GM18508 (cell line): ENCODE measurements at regions not wholly inside any gene's neighbourhood (a gene's known extent, or its start where the extent isn't known, plus 50 kb on each side); places are given as distances from the start of the nearest gene placed in this dataset.

ENCODE experiments used
- ATAC-seq: cut with Tn5 transposase; IDR thresholded peaks from one replicate; pipeline ENCODE4 v1.9.1; 2021; ENCODE audit warnings: moderate number of reproducible peaks; ENCODE audit not compliant: insufficient read depth, unreplicated experiment

DNA sequence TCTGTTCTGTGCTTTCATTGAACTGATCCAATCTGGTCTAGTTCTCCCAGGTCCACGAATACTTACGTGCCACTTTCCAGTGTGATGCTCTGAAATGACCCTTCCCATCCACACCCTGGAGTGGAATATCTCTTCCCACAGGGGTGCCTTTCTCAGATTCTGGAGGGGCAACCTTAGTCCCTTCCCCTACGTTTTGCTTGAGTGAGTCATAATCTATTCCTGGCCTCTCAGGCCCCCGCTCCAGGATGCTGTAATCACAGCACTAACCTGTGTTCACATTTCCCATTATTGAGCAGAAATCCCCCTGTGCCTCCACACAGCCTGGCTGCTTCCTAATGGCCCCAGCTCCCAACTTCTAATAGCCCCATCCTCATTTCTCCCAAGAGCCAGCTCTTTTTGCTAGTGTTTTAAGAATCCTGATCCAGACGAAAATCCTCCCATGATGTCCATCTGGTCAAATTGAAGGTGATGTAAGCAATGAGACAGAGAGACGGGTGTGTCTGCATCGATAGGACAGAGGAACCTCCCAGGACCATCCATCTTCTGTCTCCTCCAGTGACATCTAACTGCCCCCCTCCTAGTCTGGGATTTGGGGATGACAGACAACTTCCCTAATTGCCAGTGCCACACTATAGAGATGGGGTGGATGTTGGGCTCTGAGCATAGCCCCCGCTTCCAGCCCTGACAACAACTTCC is 164.0 kb upstream of the MAF start:
- ATAC-seq, result no peak

GRCh38 chr16:79762217-79762616 is 161.7 kb upstream of the MAF start:
- no peak for ATAC-seq

- ATAC-seq, result no peak
Observed at GRCh38 chr16:79758615-79759346, 158.2 kb upstream of the MAF start.

GRCh38 chr16:79757968-79758367 is 157.4 kb upstream of the MAF start:
- ATAC-seq, result no peak

DNA sequence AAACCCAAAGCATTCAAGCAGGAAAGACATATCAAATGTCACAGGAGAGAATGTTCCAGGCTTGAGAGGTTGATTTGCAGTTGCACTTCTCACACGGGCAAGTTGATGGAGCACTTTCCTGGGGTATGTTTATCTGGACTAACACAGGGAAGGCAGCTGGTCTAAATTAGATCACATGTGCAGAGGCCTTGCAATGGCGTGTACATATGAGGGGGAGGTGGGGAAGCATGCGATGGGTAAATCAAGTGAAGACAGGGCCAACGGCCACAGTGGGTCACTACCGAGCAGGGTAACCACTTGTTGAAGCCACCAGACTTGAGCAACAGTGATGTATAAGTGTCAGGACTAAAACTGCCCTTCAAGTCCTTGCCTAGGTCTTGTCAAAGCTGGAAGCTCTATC is 156.6 kb upstream of the MAF start:
- ATAC-seq, result no peak

DNA sequence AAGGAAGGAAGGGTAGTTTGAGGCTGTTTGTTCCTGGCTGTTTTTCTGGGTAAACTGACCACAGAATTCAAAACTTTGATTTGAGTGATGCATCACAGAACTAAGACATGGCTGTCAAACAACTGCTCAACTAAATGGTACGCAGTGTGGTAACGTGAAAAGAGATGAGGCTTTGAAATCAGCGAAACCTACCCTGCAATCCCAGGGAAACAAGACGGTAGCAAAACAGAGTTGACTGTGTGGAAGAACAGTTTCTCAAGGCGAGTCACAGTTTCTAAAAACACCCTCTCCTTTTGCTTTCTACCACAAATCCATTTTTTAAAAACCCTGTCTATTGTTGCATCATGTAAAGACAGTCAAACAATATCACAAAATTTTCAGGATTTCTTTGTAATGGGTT is 156.0 kb upstream of the MAF start:
- no peak for ATAC-seq

GRCh38 chr16:79754501-79754900 is 154.0 kb upstream of the MAF start:
- ATAC-seq, result no peak

GRCh38 chr16:79754081-79754480 is 153.5 kb upstream of the MAF start:
- no peak for ATAC-seq

DNA sequence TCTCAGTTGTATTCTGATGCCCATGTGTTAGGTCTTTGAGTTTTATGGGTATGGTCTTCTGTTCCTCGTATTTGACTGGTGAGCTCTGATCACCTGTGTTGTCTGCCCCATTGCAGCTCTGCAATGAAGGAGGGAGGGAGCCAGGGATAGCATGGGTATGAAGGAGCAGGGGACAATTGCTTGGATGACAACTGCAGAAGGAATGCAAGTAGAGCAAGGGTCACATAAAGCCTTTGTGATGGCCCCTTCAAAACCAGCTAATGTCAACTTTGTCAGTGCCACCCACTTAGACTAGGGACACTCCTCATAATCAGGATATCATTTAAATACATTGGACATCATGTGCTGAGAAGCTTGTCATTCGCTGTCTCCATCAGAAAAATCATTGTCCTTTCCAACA is 152.7 kb upstream of the MAF start:
- ATAC-seq, result no peak

GRCh38 chr16:79752396-79752795 is 151.9 kb upstream of the MAF start:
- no peak for ATAC-seq

GRCh38 chr16:79751471-79752184 is 151.1 kb upstream of the MAF start:
- no peak for ATAC-seq

- no peak for ATAC-seq
Observed at GRCh38 chr16:79750311-79750710, 149.8 kb upstream of the MAF start.

DNA sequence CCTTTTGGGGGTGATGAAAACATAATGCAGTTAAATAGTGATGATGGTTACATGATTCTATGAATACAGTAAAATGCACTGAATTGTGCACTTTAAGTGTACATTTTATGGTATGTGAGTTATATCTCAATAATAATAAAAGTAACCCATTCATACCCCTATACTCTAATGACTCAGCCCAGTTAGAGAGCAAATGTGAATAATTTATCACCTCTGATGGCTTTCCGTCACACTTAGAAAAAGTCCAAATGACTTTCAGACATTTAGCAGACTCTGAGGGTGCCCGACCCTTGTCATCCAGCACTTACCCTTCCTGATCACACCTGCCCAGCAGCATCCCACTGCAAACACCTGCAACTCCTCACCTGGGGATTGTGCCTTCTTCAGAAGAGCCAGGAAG is 148.1 kb upstream of the MAF start:
- ATAC-seq, result no peak

GRCh38 chr16:79747688-79748087 is 147.2 kb upstream of the MAF start:
- ATAC-seq, result no peak

DNA sequence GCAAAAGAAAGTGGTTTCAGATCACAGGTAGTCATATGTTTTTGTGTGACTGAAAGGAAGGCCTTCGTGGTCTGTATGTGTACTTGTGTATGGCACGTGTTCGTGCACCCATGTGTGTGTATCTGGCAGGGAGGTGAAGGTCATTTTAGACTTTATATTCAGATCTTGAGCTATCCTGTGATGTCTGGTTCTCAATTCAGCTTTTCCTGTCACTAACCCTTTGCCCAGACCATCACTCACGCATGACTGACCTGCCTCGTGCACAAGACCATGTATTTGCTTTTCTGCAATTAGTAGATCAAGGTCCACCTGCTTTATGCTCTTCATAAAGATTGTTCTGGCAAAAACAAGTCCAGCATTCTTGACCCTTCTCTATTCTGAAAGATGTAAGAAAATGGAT is 139.7 kb upstream of the MAF start:
- ATAC-seq, result no peak

DNA sequence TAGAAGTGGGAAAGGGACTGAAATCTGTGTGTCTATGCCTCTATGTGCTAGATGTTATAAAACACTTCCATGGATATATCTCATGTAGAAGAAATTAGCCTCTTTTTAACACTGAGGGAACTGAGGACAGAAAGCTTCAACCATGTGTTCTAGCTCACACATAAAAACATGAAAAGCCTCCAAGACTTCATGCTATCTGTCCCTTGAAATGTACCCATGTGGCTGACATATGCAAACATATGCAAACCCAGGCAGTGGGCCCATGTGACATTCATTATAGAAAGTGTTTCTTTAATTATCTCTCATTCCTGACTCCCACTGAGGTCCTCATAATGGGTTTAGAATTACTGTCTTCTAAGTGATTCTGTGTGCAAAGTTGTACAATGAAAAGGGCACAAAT is 134.7 kb upstream of the MAF start:
- no peak for ATAC-seq

GRCh38 chr16:79734721-79735120 is 134.2 kb upstream of the MAF start:
- no peak for ATAC-seq

DNA sequence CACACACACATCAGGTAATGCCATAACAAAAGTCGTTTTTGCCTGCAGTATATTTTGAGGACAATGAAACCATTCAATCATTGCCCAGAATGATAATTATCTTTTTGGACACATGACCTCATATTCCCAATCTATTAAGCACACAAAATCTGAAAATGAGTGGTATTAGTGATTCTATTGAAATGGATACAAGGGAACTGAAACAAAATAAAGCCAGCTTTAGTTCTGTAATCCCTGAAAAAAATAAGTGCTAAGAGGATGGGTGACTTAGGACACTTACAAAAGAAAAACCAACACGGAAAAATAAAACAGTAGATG is 128.3 kb upstream of the MAF start:
- no peak for ATAC-seq

DNA sequence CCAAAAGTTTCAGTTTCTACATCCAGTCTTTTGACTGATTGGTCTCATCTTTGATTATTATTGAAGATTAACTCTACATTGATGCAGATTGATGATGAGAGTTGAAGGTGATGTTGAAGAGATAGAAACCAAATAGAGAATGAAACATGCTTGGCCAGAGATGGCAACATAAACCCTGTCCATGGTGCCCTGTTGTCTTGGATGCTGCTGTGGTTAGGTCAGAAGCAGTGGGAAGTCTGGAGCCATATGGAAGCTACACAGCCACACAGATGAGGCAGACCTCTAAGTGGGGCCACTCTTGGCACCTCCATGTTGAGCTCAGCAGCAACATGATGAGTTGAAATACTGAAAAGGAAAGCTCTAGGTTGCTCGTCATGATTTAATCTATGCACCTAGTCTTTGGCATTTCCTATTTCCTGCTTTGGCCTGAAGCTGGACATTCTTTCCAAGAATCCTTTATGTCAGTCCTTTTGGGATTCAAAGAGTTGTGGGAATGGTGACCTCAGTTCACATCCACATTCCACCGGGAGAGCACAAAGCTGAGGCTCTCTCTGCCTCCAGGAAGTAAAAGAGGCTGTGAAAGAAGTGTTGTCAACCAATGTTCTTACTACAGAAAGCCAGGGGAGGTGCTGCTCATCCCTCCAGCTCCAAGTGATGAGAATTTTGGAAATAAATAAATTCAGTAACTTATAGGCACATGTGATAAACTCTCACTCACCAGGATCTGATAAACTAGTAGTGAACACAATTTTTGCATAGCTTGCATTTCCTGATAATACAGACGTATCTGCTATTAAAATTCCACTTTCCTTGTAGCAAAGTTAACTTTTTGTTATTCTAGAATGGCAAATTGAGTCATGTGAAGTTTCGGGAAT is 127.7 kb upstream of the MAF start:
- ATAC-seq, result no peak

DNA sequence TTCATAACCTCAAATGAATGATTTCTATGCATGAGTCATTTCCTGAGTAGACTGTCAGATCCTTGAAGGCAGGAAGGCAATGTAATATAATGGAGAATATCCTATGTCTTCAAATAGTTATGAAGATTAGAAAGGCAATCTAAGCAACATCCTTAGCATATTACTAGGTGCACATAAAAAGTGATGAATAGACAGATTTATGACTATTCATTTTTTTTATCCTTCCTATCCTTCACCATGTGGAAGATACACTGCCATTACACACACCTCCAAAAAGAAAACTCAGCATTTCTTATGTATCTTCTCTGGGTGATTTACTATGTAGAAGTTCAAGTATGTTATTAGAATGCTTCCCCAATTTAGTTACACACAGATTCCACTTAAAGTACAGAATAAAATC is 126.4 kb upstream of the MAF start:
- ATAC-seq, result no peak

DNA sequence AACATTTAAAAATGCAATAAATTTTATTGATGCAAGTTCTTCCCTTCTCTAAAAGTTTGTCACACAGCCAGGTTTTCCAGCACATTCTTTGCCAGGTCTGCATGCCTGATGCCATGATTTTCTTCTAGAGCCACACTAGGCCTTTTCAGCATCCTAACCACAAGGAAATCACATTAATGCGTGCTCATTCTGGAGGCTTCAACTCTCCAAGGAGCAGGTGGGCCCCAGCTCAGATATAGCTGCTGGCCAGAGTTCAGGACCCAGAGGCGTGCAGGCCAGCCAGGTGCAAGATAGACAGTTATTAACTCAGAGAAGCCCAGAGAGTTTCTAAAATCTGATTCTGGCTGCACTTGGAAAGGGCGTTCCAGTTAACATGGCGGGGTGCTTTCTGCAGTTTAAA is 124.5 kb upstream of the MAF start:
- no peak for ATAC-seq
